ENCODE measurements at regions not wholly inside any gene's neighbourhood (a gene's known extent, or its start where the extent isn't known, plus 50 kb on each side); places are given as distances from the start of the nearest gene placed in this dataset.
A peak's percentile ranks its signal among the peaks of the same experiment; 100 is the strongest.

DNA sequence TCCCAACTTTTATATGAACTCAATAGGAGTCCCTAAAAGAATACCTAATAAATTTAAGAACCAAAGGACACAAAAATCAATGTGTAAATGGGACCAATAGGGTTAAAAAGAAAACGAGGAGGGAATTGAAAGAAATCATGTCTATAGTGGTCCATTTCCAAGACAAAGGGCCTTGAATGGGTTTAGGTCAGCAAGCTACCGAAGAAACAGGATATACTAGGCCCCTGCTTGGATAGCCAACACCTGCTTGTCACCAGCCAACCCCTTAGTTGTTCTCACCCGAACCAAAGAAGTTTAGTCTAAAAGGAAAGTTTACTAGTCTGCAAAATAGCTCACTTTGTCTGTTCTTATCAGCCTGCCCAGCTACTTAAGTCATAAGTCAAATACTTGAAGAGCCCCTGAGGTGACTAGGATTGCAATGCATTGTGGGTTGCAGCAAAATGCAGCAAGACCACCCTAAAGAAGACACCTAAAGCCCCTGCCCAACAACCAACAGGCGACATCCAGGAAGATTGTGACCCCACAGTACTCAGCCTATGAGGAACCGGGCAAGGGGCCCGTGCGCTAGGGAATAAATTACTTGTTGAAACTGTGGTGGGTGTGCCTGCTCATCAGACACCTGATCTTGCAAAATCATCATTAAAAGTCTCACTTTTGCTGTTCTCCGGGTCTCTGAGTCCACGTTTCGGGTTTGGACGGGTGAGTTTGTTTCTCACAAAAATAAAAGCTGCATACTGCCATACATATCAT lies 183.9 kb upstream of the PPP1R26 start:
- Mint-ChIP-seq H3K4me1 (no peaks in the 10 kb centered on the region), H3K4me3 (no peak overlapping the region), H3K27me3 (peaks cover 2% of the 10 kb centered on the region), H3K27ac (no peak overlapping the region), H3K9me3 (no peaks in the 10 kb centered on the region), H3K36me3 (ENCODE audit: low read depth) (no peaks in the 10 kb centered on the region)
- intact Hi-C loops (cut with micrococcal nuclease), result no loop called here
- DNase-seq, result no peak

GRCh38 chr9:135296735-135297455 lies 182.7 kb upstream of the PPP1R26 start:
- DNase-seq, result no peak
- H3K4me3 Mint-ChIP-seq, result no peak overlapping the region
- H3K27ac Mint-ChIP-seq, result no peak overlapping the region
- H3K4me1 Mint-ChIP-seq, result no peaks in the 10 kb centered on the region
- intact Hi-C loops (cut with micrococcal nuclease), result no loop called here
- no peaks in the 10 kb centered on the region for H3K27me3 Mint-ChIP-seq
- H3K9me3 Mint-ChIP-seq, result no peaks in the 10 kb centered on the region
- H3K36me3 Mint-ChIP-seq (ENCODE audit: low read depth), result no peaks in the 10 kb centered on the region

GRCh38 chr9:135297456-135298075 lies 182.0 kb upstream of the PPP1R26 start:
- Mint-ChIP-seq H3K9me3 (no peaks in the 10 kb centered on the region), H3K27me3 (no peaks in the 10 kb centered on the region), H3K36me3 (ENCODE audit: low read depth) (no peaks in the 10 kb centered on the region), H3K27ac (no peak overlapping the region), H3K4me3 (no peak overlapping the region), H3K4me1 (no peaks in the 10 kb centered on the region)
- no peak for DNase-seq
- intact Hi-C loops (cut with micrococcal nuclease), result no loop called here

- Mint-ChIP-seq H3K9me3 (peaks cover 6% of the 10 kb centered on the region), H3K36me3 (ENCODE audit: low read depth) (no peaks in the 10 kb centered on the region), H3K4me1 (no peaks in the 10 kb centered on the region), H3K27ac (no peak overlapping the region), H3K4me3 (no peak overlapping the region), H3K27me3 (no peaks in the 10 kb centered on the region)
- DNase-seq, result no peak
- intact Hi-C loops (cut with micrococcal nuclease), result no loop called here
Observed at GRCh38 chr9:135299239-135299590, 180.4 kb upstream of the PPP1R26 start.

DNA sequence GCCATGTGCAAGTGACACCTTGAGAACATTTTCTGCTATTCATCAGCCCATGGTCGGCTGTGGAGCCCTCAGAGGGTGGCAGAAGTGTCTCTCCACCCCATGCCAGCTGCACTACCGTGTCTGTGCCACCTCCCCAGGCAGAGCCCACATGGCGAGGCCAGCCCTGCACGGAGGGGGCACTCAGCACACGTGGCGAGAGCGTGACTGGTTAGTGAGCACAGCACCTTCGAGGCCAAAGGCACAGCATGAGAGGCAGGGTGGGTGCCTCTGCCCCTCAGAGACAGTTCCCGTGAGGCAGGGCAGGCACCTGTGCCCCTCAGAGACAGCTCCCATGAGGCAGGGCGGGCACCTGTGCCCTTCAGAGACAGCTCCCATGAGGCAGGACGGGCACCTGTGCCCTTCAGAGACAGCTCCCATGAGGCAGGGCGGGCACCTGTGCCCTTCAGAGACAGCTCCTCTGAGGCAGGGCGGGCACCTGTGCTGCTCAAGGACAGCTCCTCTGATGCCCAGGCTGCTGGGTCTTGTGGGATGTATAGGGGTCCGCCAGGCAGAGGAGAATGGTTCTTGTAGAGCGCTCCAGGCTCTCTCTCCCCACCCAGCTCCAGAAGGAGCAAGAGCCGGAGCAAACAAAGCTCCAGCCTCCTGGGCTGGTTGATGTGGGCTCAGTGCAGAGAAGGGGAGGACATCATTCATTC lies 179.8 kb upstream of the PPP1R26 start:
- Mint-ChIP-seq H3K27me3 (no peaks in the 10 kb centered on the region), H3K4me3 (no peak overlapping the region), H3K36me3 (ENCODE audit: low read depth) (no peaks in the 10 kb centered on the region), H3K27ac (no peak overlapping the region), H3K4me1 (no peaks in the 10 kb centered on the region), H3K9me3 (peaks cover 6% of the 10 kb centered on the region)
- no peak for DNase-seq
- intact Hi-C loops (cut with micrococcal nuclease), result no loop called here

DNA sequence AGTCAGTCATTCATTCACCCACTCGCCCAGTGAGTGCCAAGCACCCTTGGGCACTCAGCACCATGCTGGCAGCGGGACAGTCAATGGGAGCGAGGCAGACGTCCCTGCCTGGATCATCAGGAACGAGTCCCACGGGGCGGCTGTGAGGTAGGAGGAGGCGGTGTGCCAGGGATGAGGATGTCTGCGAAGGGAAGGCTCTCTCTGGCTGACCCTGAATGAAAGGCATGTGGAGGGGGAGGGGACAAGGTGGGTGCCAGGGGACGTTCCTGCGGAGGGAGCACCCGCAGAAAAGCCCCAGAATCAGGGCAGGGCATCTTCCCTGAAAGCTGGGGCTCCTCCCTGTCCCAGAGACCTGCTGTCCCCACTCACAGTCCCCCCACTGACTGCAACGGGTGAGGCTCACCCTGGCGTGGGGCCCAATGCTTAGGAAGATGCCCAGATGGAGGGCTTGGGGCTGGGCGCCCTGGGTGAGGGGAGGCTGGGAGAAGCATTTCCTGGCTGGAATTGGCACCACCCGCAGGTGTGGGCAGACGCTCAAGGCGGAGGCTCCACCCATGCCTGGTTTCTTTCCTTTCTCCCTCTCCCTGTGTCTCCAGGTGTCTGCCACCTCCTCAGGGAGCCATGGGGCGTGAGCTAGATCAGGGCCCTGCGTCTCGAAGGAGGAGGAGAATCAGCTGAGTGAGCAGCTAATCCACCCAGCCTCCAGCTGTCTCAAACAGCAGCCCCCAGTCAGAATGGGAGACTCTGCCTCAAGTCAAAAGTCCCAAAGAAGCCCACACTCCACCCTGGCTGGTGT lies 179.0 kb upstream of the PPP1R26 start:
- Mint-ChIP-seq H3K27me3 (no peaks in the 10 kb centered on the region), H3K9me3 (peaks cover 6% of the 10 kb centered on the region), H3K4me3 (no peak overlapping the region), H3K4me1 (no peaks in the 10 kb centered on the region), H3K36me3 (ENCODE audit: low read depth) (no peaks in the 10 kb centered on the region), H3K27ac (no peak overlapping the region)
- intact Hi-C loops (cut with micrococcal nuclease), result no loop called here
- DNase-seq, result no peak

GRCh38 chr9:135301271-135302263 lies 178.0 kb upstream of the PPP1R26 start:
- DNase-seq, result no peak
- Mint-ChIP-seq H3K4me3 (no peak overlapping the region), H3K27me3 (no peaks in the 10 kb centered on the region), H3K27ac (no peak overlapping the region), H3K36me3 (ENCODE audit: low read depth) (no peaks in the 10 kb centered on the region), H3K4me1 (no peaks in the 10 kb centered on the region), H3K9me3 (peaks cover 6% of the 10 kb centered on the region)
- intact Hi-C loops (cut with micrococcal nuclease), result no loop called here

- no peak overlapping the region for H3K27ac Mint-ChIP-seq
- intact Hi-C loops (cut with micrococcal nuclease), result no loop called here
- H3K9me3 Mint-ChIP-seq, result peaks cover 6% of the 10 kb centered on the region
- H3K4me1 Mint-ChIP-seq, result no peaks in the 10 kb centered on the region
- no peaks in the 10 kb centered on the region for H3K36me3 Mint-ChIP-seq (ENCODE audit: low read depth)
- H3K4me3 Mint-ChIP-seq, result no peak overlapping the region
- DNase-seq, result no peak
- no peaks in the 10 kb centered on the region for H3K27me3 Mint-ChIP-seq
Observed at GRCh38 chr9:135302329-135303279, 177.0 kb upstream of the PPP1R26 start.

GRCh38 chr9:135303280-135303647 lies 176.3 kb upstream of the PPP1R26 start:
- Mint-ChIP-seq H3K27me3 (no peaks in the 10 kb centered on the region), H3K27ac (no peak overlapping the region), H3K9me3 (peaks cover 6% of the 10 kb centered on the region), H3K36me3 (ENCODE audit: low read depth) (no peaks in the 10 kb centered on the region), H3K4me3 (no peak overlapping the region), H3K4me1 (no peaks in the 10 kb centered on the region)
- intact Hi-C loops (cut with micrococcal nuclease), result no loop called here
- DNase-seq, result peak; percentile 62

DNA sequence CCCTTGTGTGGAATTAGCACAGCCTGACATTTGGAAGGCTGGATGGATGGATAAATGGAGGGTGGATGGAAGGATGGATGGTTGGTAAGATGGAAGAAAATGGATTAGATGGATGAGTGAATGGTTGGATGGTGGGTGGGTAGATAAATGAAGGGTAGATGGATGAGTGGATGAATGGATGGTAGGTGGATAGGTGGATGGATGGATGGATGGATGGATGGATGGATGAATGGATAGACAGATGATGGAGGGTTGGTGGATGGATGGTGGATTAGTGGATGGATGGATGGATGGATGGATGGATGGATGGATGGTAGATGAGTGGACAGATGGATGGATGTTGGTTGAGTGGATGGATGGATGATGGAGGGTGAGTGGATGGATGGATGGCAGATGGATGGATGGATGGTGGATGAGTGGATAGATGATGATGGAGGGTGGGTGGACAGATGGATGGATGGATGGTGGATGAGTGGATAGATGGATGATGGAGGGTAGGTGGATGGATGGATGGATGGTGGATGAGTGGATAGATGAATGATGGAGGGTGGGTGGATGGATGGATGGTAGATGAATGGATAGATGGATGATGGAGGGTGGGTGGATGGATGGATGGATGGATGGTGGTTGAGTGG lies 175.6 kb upstream of the PPP1R26 start:
- no peak overlapping the region for H3K4me3 Mint-ChIP-seq
- intact Hi-C loops (cut with micrococcal nuclease), result no loop called here
- DNase-seq, result no peak
- no peaks in the 10 kb centered on the region for H3K4me1 Mint-ChIP-seq
- no peaks in the 10 kb centered on the region for H3K27me3 Mint-ChIP-seq
- H3K9me3 Mint-ChIP-seq, result peaks cover 6% of the 10 kb centered on the region
- H3K27ac Mint-ChIP-seq, result no peak overlapping the region
- H3K36me3 Mint-ChIP-seq (ENCODE audit: low read depth), result no peaks in the 10 kb centered on the region

- Mint-ChIP-seq H3K27me3 (no peaks in the 10 kb centered on the region), H3K4me3 (no peak overlapping the region), H3K36me3 (ENCODE audit: low read depth) (no peaks in the 10 kb centered on the region), H3K27ac (no peak overlapping the region), H3K4me1 (no peaks in the 10 kb centered on the region), H3K9me3 (peaks cover 6% of the 10 kb centered on the region)
- intact Hi-C loops (cut with micrococcal nuclease), result no loop called here
- no peak for DNase-seq
Observed at GRCh38 chr9:135304886-135305285, 174.7 kb upstream of the PPP1R26 start.
